ENCODE measurements at regions not wholly inside any gene's neighbourhood (a gene's known extent, or its start where the extent isn't known, plus 50 kb on each side); places are given as distances from the start of the nearest gene placed in this dataset.
"Not testable (repeated sequence)": the region's sequence is repeated elsewhere in the genome, so short reads cannot be mapped to it uniquely, and the experiment has no call there.

DNA sequence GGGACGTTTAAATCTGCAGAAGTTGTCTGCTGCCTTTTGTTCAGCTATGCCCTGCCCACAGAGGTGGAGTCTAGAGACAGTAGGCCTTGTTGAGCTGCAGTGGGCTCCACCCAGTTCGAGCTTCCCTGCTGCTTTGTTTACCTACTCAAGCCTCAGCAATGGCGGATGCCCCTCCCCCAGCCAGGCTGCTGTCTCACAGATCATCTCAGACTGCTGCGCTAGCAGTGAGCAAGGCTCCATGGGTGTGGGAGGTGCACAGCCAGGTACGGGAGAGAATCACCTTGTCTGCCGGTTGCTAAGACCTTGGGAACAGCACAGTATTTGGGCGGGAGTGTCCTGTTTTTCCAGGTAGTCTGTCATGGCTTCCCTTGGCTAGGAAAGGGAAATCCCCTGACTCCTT, 114.3 kb upstream of the PALM2AKAP2 start:
- TF ChIP-seq, protein P1, sequence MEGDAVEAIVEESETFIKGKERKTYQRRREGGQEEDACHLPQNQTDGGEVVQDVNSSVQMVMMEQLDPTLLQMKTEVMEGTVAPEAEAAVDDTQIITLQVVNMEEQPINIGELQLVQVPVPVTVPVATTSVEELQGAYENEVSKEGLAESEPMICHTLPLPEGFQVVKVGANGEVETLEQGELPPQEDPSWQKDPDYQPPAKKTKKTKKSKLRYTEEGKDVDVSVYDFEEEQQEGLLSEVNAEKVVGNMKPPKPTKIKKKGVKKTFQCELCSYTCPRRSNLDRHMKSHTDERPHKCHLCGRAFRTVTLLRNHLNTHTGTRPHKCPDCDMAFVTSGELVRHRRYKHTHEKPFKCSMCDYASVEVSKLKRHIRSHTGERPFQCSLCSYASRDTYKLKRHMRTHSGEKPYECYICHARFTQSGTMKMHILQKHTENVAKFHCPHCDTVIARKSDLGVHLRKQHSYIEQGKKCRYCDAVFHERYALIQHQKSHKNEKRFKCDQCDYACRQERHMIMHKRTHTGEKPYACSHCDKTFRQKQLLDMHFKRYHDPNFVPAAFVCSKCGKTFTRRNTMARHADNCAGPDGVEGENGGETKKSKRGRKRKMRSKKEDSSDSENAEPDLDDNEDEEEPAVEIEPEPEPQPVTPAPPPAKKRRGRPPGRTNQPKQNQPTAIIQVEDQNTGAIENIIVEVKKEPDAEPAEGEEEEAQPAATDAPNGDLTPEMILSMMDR (IDR thresholded peaks at IDR 0.05) = not testable (repeated sequence)
- TF ChIP-seq POLR2A (IDR thresholded peaks at IDR 0.05) = not testable (repeated sequence)

All from esophagus squamous epithelium (tissue), 4 donors.